Endothelial cell of umbilical vein (primary cell): ENCODE measurements at regions not wholly inside any gene's neighbourhood (a gene's known extent, or its start where the extent isn't known, plus 50 kb on each side); places are given as distances from the start of the nearest gene placed in this dataset.

Experiments used
- BruUV-seq: library from RNA; stranded (reverse); fragments of 400-500 nt; replicated peaks from 2 replicates; lab custom pipeline; 2021; lab: Mats Ljungman, UMichigan
- CTCF ChIA-PET: fragments of 300-600, 350-600 bp; sonication (Branson Sonifier 250); formaldehyde crosslinking; loops from one replicate; lab custom pipeline; 2021; ENCODE audit warnings: antibody characterized with exemption, inconsistent platforms; lab: Charles Lee
- POLR2A ChIA-PET: fragments of 300-600, 350-600 bp; sonication (Branson Sonifier 250); formaldehyde crosslinking; loops from one replicate; lab custom pipeline; 2021; ENCODE audit warnings: antibody characterized with exemption, inconsistent platforms; lab: Charles Lee
- DNase-seq: peaks from one replicate; pipeline ENCODE4 v3.0.0-alpha.2; 2011; ENCODE audit warnings: low read depth, low spot score
- FAIRE-seq: peaks from 2 replicates; lab custom pipeline; 2011; peaks lifted over from hg19 to GRCh38; lab: Jason Lieb, UNC
- H2AFZ ChIP-seq: 2 replicates; pipeline ENCODE4 v1.6.0; 2012; ENCODE audit warnings: low read depth, low read length, control low read depth, inconsistent platforms
- H3K27ac ChIP-seq: 2 replicates; pipeline ENCODE4 v1.5.1; 2011; ENCODE audit warnings: low read depth, mild to moderate bottlenecking, control low read depth, low read length, moderate library complexity; ENCODE audit not compliant: insufficient read depth
- H3K27me3 ChIP-seq, 2 experiments: 2 replicates each; pipeline versions ENCODE4 v1.6.0 to v1.6.1; 2011; ENCODE audit warnings: low read length in 2 of 2, mixed read lengths in 1 of 2; ENCODE audit not compliant: control insufficient read depth in 2 of 2, insufficient read depth in 2 of 2
- H3K36me3 ChIP-seq, 2 experiments: 2 replicates in 1 of 2; 3 replicates in 1 of 2; pipeline ENCODE4 v1.5.1; 2011; ENCODE audit warnings: low read length in 2 of 2, mild to moderate bottlenecking in 1 of 2, moderate library complexity in 1 of 2; ENCODE audit not compliant: control insufficient read depth in 2 of 2, insufficient read depth in 2 of 2; ENCODE audit errors: extremely low read depth in 1 of 2
- H3K4me1 ChIP-seq: 3 replicates; pipeline ENCODE4 v1.5.1; 2011; ENCODE audit warnings: mild to moderate bottlenecking, low read length; ENCODE audit not compliant: control insufficient read depth, insufficient read depth; ENCODE audit errors: extremely low read depth
- H3K4me2 ChIP-seq: 2 replicates; pipeline ENCODE4 v1.6.1; 2011; ENCODE audit warnings: low read length, control low read depth, mixed read lengths; ENCODE audit not compliant: insufficient read depth
- H3K4me3 ChIP-seq, 3 experiments: fragments of 200-600 bp in 1 of 3; sonication (generic), shearing (Covaris generic) in 1 of 3; replicated peaks in 1 of 3; 2 replicates each; pipeline ENCODE4 v1.5.1; 2011 to 2016; ENCODE audit warnings: control low read depth in 3 of 3, low read length in 3 of 3, mild to moderate bottlenecking in 2 of 3, inconsistent platforms in 1 of 3, low read depth in 1 of 3, moderate library complexity in 1 of 3; ENCODE audit not compliant: insufficient read depth in 1 of 3
- H3K79me2 ChIP-seq: 2 replicates; pipeline ENCODE4 v1.6.0; 2012; ENCODE audit warnings: low read length, inconsistent platforms; ENCODE audit not compliant: control insufficient read depth, insufficient read depth
- H3K9ac ChIP-seq: replicated peaks from 2 replicates; pipeline ENCODE3; 2011; ENCODE audit warnings: low read length, control low read depth; ENCODE audit not compliant: insufficient read depth; ENCODE audit errors: extremely low read depth
- H3K9me1 ChIP-seq: replicated peaks from 3 replicates; pipeline ENCODE4 v1.6.0; 2011; ENCODE audit warnings: mild to moderate bottlenecking, low read length; ENCODE audit not compliant: control insufficient read depth, insufficient read depth; ENCODE audit errors: extremely low read depth
- H3K9me3 ChIP-seq: replicated peaks from 2 replicates; pipeline ENCODE4 v1.5.1; 2012; ENCODE audit warnings: low read length, inconsistent platforms; ENCODE audit not compliant: control insufficient read depth, insufficient read depth
- H4K20me1 ChIP-seq: replicated peaks from 2 replicates; pipeline ENCODE3; 2011; ENCODE audit warnings: mild to moderate bottlenecking, low read length; ENCODE audit not compliant: control insufficient read depth, insufficient read depth; ENCODE audit errors: extremely low read depth
- EZH2 ChIP-seq: IDR thresholded peaks from 2 replicates; pipeline ENCODE4 v1.6.1; 2012; ENCODE audit warnings: borderline replicate concordance, low read depth, mild to moderate bottlenecking, moderate library complexity, low read length, inconsistent platforms; ENCODE audit not compliant: severe bottlenecking
- FOS ChIP-seq: IDR thresholded peaks from 2 replicates; pipeline ENCODE4 v1.6.1; 2011; ENCODE audit warnings: mild to moderate bottlenecking, low read length, moderate library complexity, borderline replicate concordance; ENCODE audit not compliant: insufficient read depth
- GATA2 ChIP-seq: IDR thresholded peaks from 2 replicates; pipeline ENCODE4 v1.7.0; 2011; ENCODE audit warnings: low read depth, mild to moderate bottlenecking, moderate library complexity, mixed read lengths, low read length; ENCODE audit not compliant: insufficient read length, insufficient read depth
- JUN ChIP-seq: IDR thresholded peaks from 2 replicates; pipeline ENCODE4 v1.6.1; 2011; ENCODE audit warnings: borderline replicate concordance, low read depth; ENCODE audit not compliant: insufficient read length, insufficient read depth
- MYC ChIP-seq: IDR thresholded peaks from one replicate; pipeline ENCODE4 v1.6.1; 2011; ENCODE audit warnings: mild to moderate bottlenecking, low read depth, low read length
- POLR2A ChIP-seq: IDR thresholded peaks from 2 replicates; pipeline ENCODE4 v1.6.1; 2012; ENCODE audit warnings: low read depth, mild to moderate bottlenecking, control low read depth, low read length
- POLR2AphosphoS5 ChIP-seq: IDR thresholded peaks from 2 replicates; pipeline ENCODE4 v1.6.1; 2012; ENCODE audit warnings: low read depth, mild to moderate bottlenecking, control low read depth, low read length, moderate library complexity; ENCODE audit not compliant: insufficient read depth
- dilution Hi-C: fragments of 300-500 bp; cut with MboI; formaldehyde crosslinking; loops from one replicate; pipeline ENCODE4 v1.15.0; 2019; ENCODE audit warnings: low sequenced_read_pairs; ENCODE audit not compliant: extremely low pct_ligation_motif_present
- intact Hi-C: fragments of 100-400 bp; cut with micrococcal nuclease; formaldehyde crosslinking; loops from one replicate; pipeline ENCODE4 v1.10.0; 2022
- TF ChIP-seq, protein P1 (sequence below): IDR thresholded peaks from 2 replicates; pipeline ENCODE4 v1.6.1; 2011; ENCODE audit not compliant: insufficient read depth, insufficient read length
- TF ChIP-seq, protein P2 (sequence below), 2 donors: IDR thresholded peaks; 1 replicate in 1 of 2; 2 replicates in 1 of 2; pipeline ENCODE4 v1.5.1; 2011; ENCODE audit warnings: low read length in 2 of 2, mild to moderate bottlenecking in 2 of 2, moderate library complexity in 2 of 2, control low read depth in 1 of 2, inconsistent platforms in 1 of 2, low read depth in 1 of 2; ENCODE audit not compliant: insufficient read depth in 1 of 2; ENCODE audit errors: extremely low read depth in 1 of 2

DNA sequence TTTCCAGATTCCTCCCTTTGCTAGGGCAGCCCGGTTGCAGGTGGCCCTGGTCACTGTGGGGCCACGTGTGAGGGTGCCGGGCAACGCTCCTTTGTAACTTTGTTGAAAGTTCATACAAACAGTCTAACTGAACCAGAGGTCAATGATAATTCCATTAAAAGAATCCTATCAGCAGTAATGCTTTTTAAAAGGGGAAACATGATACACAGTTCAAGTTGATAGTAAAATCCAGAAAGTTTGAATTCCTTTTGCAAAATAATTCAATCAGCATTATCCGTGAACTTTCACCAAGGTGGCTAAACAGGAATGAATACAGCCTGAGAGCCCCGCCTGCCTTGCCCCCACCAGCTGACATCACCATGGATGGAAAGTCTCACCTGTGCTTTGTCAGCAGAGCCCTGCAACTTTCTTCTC is 166.2 kb downstream of the ACKR3 start:
- intact Hi-C loops: no loop called here
- no peak overlapping the region for H2AFZ ChIP-seq
- no peak for FAIRE-seq
- dilution Hi-C loops: no loop called here
- ChIA-PET POLR2A (no interaction called here), CTCF (interaction anchor here (0.7 kb wide), 1 partner anchor 8 kb away, joined by 3 read pairs; no protein-coding TSS in a partner anchor)
- H3K79me2 ChIP-seq: no peaks in the 10 kb centered on the region
- H4K20me1 ChIP-seq: no peaks in the 10 kb centered on the region
- no peak overlapping the region for H3K27ac ChIP-seq
- no peak for DNase-seq
- TF ChIP-seq POLR2A: no peak
- H3K4me2 ChIP-seq: no peak overlapping the region
- no peaks in the 10 kb centered on the region for H3K9me1 ChIP-seq
- no peak overlapping the region for H3K9ac ChIP-seq
- no peaks in the 10 kb centered on the region for H3K9me3 ChIP-seq
- no peak overlapping the region for H3K4me3 ChIP-seq
- no peaks in the 10 kb centered on the region for H3K36me3 ChIP-seq
- BruUV-seq: no TSS peak
- H3K4me1 ChIP-seq: no peaks in the 10 kb centered on the region
- H3K27me3 ChIP-seq: peaks cover 0 to 2% of the 10 kb centered on the region in 2 experiments

DNA sequence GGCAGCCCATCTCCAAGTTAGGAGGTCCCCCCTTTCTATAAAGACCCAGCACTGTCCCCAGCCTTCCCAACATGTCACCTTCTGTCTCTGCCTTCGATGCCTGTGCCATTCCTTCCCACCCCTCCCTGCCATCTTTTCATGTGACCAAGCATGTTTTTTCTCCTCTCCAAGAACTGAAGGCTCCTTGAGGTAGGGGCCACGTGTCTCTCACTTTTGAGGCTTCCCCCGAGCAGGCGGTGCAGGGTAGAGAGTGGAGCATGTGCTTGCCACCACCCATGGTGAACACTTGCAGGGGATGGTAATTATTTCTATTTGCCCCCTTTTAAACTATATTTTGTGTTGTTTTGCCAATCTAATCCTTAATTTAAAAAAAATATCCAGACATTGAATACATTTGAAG is 168.4 kb downstream of the ACKR3 start:
- Histone ChIP-seq H3K9me1 (no peaks in the 10 kb centered on the region), H3K27ac (no peak overlapping the region), H3K36me3 (no peaks in the 10 kb centered on the region), H3K4me1 (no peaks in the 10 kb centered on the region), H3K9me3 (no peaks in the 10 kb centered on the region), H3K4me2 (no peak overlapping the region), H2AFZ (no peak overlapping the region), H3K9ac (no peak overlapping the region), H3K79me2 (no peaks in the 10 kb centered on the region), H4K20me1 (no peaks in the 10 kb centered on the region), H3K27me3 (peaks cover 0 to 2% of the 10 kb centered on the region in 2 experiments), H3K4me3 (no peak overlapping the region)
- ChIA-PET CTCF (no interaction called here), POLR2A (no interaction called here)
- intact Hi-C loops (no loop called here), dilution Hi-C loops (no loop called here)
- BruUV-seq: no TSS peak
- no peak for FAIRE-seq
- no peak for DNase-seq
- TF ChIP-seq, protein P1, sequence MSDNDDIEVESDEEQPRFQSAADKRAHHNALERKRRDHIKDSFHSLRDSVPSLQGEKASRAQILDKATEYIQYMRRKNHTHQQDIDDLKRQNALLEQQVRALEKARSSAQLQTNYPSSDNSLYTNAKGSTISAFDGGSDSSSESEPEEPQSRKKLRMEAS: no peak
- no peak for TF ChIP-seq MYC
- no peak for TF ChIP-seq JUN
- no peak for TF ChIP-seq GATA2
- TF ChIP-seq EZH2: no peak
- no peak for TF ChIP-seq POLR2AphosphoS5
- TF ChIP-seq, protein P2, sequence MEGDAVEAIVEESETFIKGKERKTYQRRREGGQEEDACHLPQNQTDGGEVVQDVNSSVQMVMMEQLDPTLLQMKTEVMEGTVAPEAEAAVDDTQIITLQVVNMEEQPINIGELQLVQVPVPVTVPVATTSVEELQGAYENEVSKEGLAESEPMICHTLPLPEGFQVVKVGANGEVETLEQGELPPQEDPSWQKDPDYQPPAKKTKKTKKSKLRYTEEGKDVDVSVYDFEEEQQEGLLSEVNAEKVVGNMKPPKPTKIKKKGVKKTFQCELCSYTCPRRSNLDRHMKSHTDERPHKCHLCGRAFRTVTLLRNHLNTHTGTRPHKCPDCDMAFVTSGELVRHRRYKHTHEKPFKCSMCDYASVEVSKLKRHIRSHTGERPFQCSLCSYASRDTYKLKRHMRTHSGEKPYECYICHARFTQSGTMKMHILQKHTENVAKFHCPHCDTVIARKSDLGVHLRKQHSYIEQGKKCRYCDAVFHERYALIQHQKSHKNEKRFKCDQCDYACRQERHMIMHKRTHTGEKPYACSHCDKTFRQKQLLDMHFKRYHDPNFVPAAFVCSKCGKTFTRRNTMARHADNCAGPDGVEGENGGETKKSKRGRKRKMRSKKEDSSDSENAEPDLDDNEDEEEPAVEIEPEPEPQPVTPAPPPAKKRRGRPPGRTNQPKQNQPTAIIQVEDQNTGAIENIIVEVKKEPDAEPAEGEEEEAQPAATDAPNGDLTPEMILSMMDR (IDR thresholded peaks at IDR 0.05; ENCODE audit: extremely low read depth in 1 of 2, insufficient read depth in 1 of 2, low read depth in 1 of 2, low read length in 2 of 2): no peak
- no peak for TF ChIP-seq POLR2A
- no peak for TF ChIP-seq FOS
